ENCODE measurements at regions not wholly inside any gene's neighbourhood (a gene's known extent, or its start where the extent isn't known, plus 50 kb on each side); places are given as distances from the start of the nearest gene placed in this dataset.

DNA sequence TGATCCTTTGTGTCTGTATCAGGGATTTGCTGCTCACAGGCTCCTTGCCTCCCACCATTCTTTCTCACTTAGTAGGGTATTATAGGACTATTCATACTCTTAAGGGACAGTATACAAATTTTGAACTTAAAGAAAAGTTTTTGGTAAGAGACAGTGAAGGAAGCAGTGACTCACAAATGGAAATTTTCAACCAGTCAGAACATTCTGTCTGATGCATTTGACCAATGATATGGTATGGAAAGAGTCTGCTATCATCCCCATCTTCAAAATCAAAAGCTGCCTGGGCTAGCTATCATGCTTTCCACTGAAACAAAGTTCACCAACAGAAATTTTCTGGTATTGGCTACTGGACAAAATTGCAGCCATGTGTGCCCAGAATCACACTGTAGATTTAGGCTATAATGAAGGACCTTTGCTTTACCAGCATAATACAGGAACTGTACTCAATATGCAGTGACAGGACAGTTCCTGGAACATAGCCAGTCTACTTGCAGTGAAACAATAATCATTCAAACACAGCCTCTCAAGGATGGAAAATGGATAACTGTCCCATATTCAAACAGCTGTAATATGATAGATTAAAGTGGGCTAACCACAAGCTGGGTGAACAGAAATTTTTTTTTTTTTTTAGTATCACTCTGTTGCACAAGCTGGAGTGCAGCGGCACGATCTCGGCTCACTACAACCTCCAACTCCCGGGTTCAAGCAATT, 109.0 kb upstream of the ACSL4 start:
- H3K4me1 ChIP-seq (ENCODE audit: control insufficient read depth, extremely low read depth, insufficient read depth, low read length) = peaks cover 28% of the 10 kb centered on the region
- no peak for TF ChIP-seq EZH2 (IDR thresholded peaks at IDR 0.05; ENCODE audit: low read length)
- TF ChIP-seq, protein P1, sequence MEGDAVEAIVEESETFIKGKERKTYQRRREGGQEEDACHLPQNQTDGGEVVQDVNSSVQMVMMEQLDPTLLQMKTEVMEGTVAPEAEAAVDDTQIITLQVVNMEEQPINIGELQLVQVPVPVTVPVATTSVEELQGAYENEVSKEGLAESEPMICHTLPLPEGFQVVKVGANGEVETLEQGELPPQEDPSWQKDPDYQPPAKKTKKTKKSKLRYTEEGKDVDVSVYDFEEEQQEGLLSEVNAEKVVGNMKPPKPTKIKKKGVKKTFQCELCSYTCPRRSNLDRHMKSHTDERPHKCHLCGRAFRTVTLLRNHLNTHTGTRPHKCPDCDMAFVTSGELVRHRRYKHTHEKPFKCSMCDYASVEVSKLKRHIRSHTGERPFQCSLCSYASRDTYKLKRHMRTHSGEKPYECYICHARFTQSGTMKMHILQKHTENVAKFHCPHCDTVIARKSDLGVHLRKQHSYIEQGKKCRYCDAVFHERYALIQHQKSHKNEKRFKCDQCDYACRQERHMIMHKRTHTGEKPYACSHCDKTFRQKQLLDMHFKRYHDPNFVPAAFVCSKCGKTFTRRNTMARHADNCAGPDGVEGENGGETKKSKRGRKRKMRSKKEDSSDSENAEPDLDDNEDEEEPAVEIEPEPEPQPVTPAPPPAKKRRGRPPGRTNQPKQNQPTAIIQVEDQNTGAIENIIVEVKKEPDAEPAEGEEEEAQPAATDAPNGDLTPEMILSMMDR (optimal IDR thresholded peaks at IDR 0.05 in 1 of 3, IDR thresholded peaks at IDR 0.05 in 1 of 3, conservative IDR thresholded peaks at IDR 0.05 in 1 of 3; ENCODE audit: extremely low read depth in 1 of 3, insufficient read depth in 2 of 3, low read length in 3 of 3) = no peak
- no peak overlapping the region for H3K9ac ChIP-seq (ENCODE audit: control insufficient read depth, extremely low read depth, insufficient read depth, low read length)
- dilution Hi-C loops (cut with MboI; ENCODE audit: extremely low pct_ligation_motif_present, low sequenced_read_pairs) = no loop called here
- H3K4me3 ChIP-seq (ENCODE audit: control insufficient read depth in 2 of 3, extremely low read depth in 1 of 3, insufficient read depth in 2 of 3, low read depth in 1 of 3, low read length in 3 of 3) = no peak overlapping the region
- no peaks in the 10 kb centered on the region for H3K9me3 ChIP-seq (ENCODE audit: control insufficient read depth, low read depth, low read length)
- H3K4me2 ChIP-seq (ENCODE audit: control insufficient read depth, extremely low read depth, insufficient read depth, low read depth, low read length) = no peak overlapping the region
- DNase-seq (ENCODE audit: low read depth, low spot score) (no peak), FAIRE-seq (no peak)
- no peaks in the 10 kb centered on the region for H3K27me3 ChIP-seq (ENCODE audit: control insufficient read depth, extremely low read depth, insufficient read depth, low read length)
- no peak overlapping the region for H2AFZ ChIP-seq (ENCODE audit: control insufficient read depth, low read length)
- no peak overlapping the region for H3K27ac ChIP-seq (ENCODE audit: control insufficient read depth, insufficient read depth, low read length)
- H4K20me1 ChIP-seq (ENCODE audit: control insufficient read depth, extremely low read depth, insufficient read depth, low read length) = no peaks in the 10 kb centered on the region
- no peaks in the 10 kb centered on the region for H3K79me2 ChIP-seq (ENCODE audit: control insufficient read depth, insufficient read depth, low read length)
- no peaks in the 10 kb centered on the region for H3K36me3 ChIP-seq (ENCODE audit: control insufficient read depth in 2 of 2, extremely low read depth in 1 of 2, insufficient read depth in 2 of 2, low read length in 2 of 2)
- no peaks in the 10 kb centered on the region for H3K9me1 ChIP-seq (ENCODE audit: control insufficient read depth, extremely low read depth, insufficient read depth, low read length)

DNA sequence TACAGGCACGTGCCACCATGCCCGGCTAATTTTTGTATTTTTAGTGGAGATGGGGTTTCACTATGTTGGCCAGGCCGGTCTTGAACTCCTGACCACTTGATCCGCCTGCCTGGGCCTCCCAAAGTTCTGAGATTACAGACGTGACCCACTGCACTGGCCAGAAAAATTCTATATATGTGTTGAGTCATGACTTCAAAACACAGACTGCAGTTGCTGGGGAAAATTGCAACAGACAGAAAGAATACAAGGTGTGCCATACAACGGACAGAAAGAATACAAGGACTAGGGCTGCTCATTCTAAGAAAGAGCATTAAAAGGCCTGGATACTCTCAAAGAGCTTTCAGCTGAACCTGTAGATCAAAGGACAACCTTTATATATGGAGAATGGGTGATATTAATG, 109.6 kb upstream of the ACSL4 start:
- H3K79me2 ChIP-seq (ENCODE audit: control insufficient read depth, insufficient read depth, low read length) = no peaks in the 10 kb centered on the region
- H3K4me3 ChIP-seq (ENCODE audit: control insufficient read depth in 2 of 3, extremely low read depth in 1 of 3, insufficient read depth in 2 of 3, low read depth in 1 of 3, low read length in 3 of 3) = no peak overlapping the region
- H3K9me1 ChIP-seq (ENCODE audit: control insufficient read depth, extremely low read depth, insufficient read depth, low read length) = no peaks in the 10 kb centered on the region
- no peaks in the 10 kb centered on the region for H4K20me1 ChIP-seq (ENCODE audit: control insufficient read depth, extremely low read depth, insufficient read depth, low read length)
- TF ChIP-seq, protein P1 (optimal IDR thresholded peaks at IDR 0.05 in 1 of 3, IDR thresholded peaks at IDR 0.05 in 1 of 3, conservative IDR thresholded peaks at IDR 0.05 in 1 of 3; ENCODE audit: extremely low read depth in 1 of 3, insufficient read depth in 2 of 3, low read length in 3 of 3) = no peak
- no peak for TF ChIP-seq EZH2 (IDR thresholded peaks at IDR 0.05; ENCODE audit: low read length)
- no peaks in the 10 kb centered on the region for H3K9me3 ChIP-seq (ENCODE audit: control insufficient read depth, low read depth, low read length)
- no peak overlapping the region for H2AFZ ChIP-seq (ENCODE audit: control insufficient read depth, low read length)
- DNase-seq (ENCODE audit: low read depth, low spot score) = no peak
- no peak overlapping the region for H3K4me2 ChIP-seq (ENCODE audit: control insufficient read depth, extremely low read depth, insufficient read depth, low read depth, low read length)
- H3K9ac ChIP-seq (ENCODE audit: control insufficient read depth, extremely low read depth, insufficient read depth, low read length) = no peak overlapping the region
- dilution Hi-C loops (cut with MboI; ENCODE audit: extremely low pct_ligation_motif_present, low sequenced_read_pairs) = no loop called here
- no peaks in the 10 kb centered on the region for H3K36me3 ChIP-seq (ENCODE audit: control insufficient read depth in 2 of 2, extremely low read depth in 1 of 2, insufficient read depth in 2 of 2, low read length in 2 of 2)
- no peak overlapping the region for H3K27ac ChIP-seq (ENCODE audit: control insufficient read depth, insufficient read depth, low read length)
- FAIRE-seq = no peak
- no peaks in the 10 kb centered on the region for H3K27me3 ChIP-seq (ENCODE audit: control insufficient read depth, extremely low read depth, insufficient read depth, low read length)
- H3K4me1 ChIP-seq (ENCODE audit: control insufficient read depth, extremely low read depth, insufficient read depth, low read length) = peaks cover 29% of the 10 kb centered on the region

Data from keratinocyte (primary cell).